Psoas muscle (tissue), 7 donors: ENCODE measurements at regions not wholly inside any gene's neighbourhood (a gene's known extent, or its start where the extent isn't known, plus 50 kb on each side); places are given as distances from the start of the nearest gene placed in this dataset.

Experiments
- ATAC-seq, 4 donors: fragments of 200-7000 bp; cut with Tn5 transposase; one replicate each; pipeline ENCODE4 v1.9.1; 2020; ENCODE audit warnings: moderate library complexity in 3 of 4, mild to moderate bottlenecking in 2 of 4
- DNase-seq, 2 donors: peaks; one replicate each; pipeline ENCODE4 v3.0.0-alpha.2; 2020
- H3K27ac ChIP-seq: fragments of 200-600 bp; one replicate; pipeline ENCODE4 v1.8.0; 2022
- H3K27me3 ChIP-seq, 3 donors: fragments of 200-600 bp in 1 of 3; one replicate each; pipeline versions ENCODE4 v1.6.1 to v1.8.0; 2013 to 2022; ENCODE audit warnings: low read length in 2 of 3, mild to moderate bottlenecking in 2 of 3, moderate library complexity in 1 of 3; ENCODE audit not compliant: insufficient read depth in 3 of 3
- H3K36me3 ChIP-seq, 2 donors: fragments of 200-600 bp in 1 of 2; one replicate each; pipeline versions ENCODE4 v1.6.1 to v1.8.0; 2013 to 2022; ENCODE audit warnings: low read depth in 1 of 2, mild to moderate bottlenecking in 1 of 2, moderate library complexity in 1 of 2; ENCODE audit not compliant: insufficient read depth in 1 of 2
- H3K4me1 ChIP-seq: fragments of 200-600 bp; one replicate; pipeline ENCODE4 v1.8.0; 2022
- H3K4me3 ChIP-seq: fragments of 200-600 bp; one replicate; pipeline ENCODE4 v1.8.0; 2022; ENCODE audit warnings: mild to moderate bottlenecking
- H3K9me3 ChIP-seq: fragments of 200-600 bp; one replicate; pipeline ENCODE4 v1.8.0; 2022
- WGBS, 3 donors: extraction: QIAGEN DNeasy Blood & Tissue Kit; methylation state at CpG; one replicate each; pipeline versions ENCODE4 v1.1.6 to v1.1.7; 2013; 5-methylcytosine and 5-hydroxymethylcytosine counted together
- intact Hi-C, 2 donors: fragments of 100-400 bp; cut with DNase I; formaldehyde crosslinking; loops; one replicate each; pipeline versions ENCODE4 v1.11.0 to v1.14.2; 2022
- TF ChIP-seq, protein P1 (sequence below): fragments of 200-600 bp; IDR thresholded peaks from one replicate; pipeline ENCODE4 v1.8.0; 2022; ENCODE audit warnings: antibody characterized with exemption
- donor health status: healthy with polysubstance abuse.
- donor health status: DM: no; HTN: no; CAD: no; lungs with moderate emphysema.
- donor health status: Bipolar disorder and iron deficiency.
- donor health status: healthy.
- donor health status: DM: yes; HTN: yes; CAD: no.
- donor health status: DM: no; HTN: no; CAD: no.
- donor health status: DM: yes; HTN: yes; CAD: no.

GRCh38 chr3:135907422-135908165 lies 57.9 kb upstream of the PPP2R3A start:
- intact Hi-C loops = no loop called here
- no peak overlapping the region for H3K27ac ChIP-seq
- WGBS, 3 donors = 89 to 96% (median 92%) methylated on average over 3 of the region's 3 CpGs
- no peaks in the 10 kb centered on the region for H3K9me3 ChIP-seq
- H3K27me3 ChIP-seq = no peaks in the 10 kb centered on the region
- DNase-seq (no peak), ATAC-seq (no peak)
- no peaks in the 10 kb centered on the region for H3K4me1 ChIP-seq
- no peak overlapping the region for H3K4me3 ChIP-seq
- TF ChIP-seq, protein P1, sequence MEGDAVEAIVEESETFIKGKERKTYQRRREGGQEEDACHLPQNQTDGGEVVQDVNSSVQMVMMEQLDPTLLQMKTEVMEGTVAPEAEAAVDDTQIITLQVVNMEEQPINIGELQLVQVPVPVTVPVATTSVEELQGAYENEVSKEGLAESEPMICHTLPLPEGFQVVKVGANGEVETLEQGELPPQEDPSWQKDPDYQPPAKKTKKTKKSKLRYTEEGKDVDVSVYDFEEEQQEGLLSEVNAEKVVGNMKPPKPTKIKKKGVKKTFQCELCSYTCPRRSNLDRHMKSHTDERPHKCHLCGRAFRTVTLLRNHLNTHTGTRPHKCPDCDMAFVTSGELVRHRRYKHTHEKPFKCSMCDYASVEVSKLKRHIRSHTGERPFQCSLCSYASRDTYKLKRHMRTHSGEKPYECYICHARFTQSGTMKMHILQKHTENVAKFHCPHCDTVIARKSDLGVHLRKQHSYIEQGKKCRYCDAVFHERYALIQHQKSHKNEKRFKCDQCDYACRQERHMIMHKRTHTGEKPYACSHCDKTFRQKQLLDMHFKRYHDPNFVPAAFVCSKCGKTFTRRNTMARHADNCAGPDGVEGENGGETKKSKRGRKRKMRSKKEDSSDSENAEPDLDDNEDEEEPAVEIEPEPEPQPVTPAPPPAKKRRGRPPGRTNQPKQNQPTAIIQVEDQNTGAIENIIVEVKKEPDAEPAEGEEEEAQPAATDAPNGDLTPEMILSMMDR = no peak
- no peaks in the 10 kb centered on the region for H3K36me3 ChIP-seq

- no peak for DNase-seq
- 93 to 96% (median 94%) methylated on average over 7 of the region's 7 CpGs for WGBS, 3 donors
Measured at GRCh38 chr3:135908225-135908624, 57.3 kb upstream of the PPP2R3A start.

GRCh38 chr3:135908737-135909136 lies 56.8 kb upstream of the PPP2R3A start:
- Histone ChIP-seq H3K27me3 (no peaks in the 10 kb centered on the region), H3K27ac (no peak overlapping the region), H3K9me3 (no peaks in the 10 kb centered on the region), H3K36me3 (no peaks in the 10 kb centered on the region), H3K4me1 (no peaks in the 10 kb centered on the region), H3K4me3 (no peak overlapping the region)
- 98 to 100% (median 100%) methylated on average over 1 of the region's 1 CpG for WGBS, 3 donors
- no peak for ATAC-seq
- intact Hi-C loops = no loop called here
- TF ChIP-seq, protein P1 = no peak
- no peak for DNase-seq

More at GRCh38 chr3:135908225-135908624, 57.3 kb upstream of the PPP2R3A start:
- no peak overlapping the region for H3K27ac ChIP-seq
- H3K4me3 ChIP-seq = no peak overlapping the region
- H3K4me1 ChIP-seq = no peaks in the 10 kb centered on the region
- H3K27me3 ChIP-seq = no peaks in the 10 kb centered on the region
- TF ChIP-seq, protein P1 = no peak
- no peak for ATAC-seq
- intact Hi-C loops = no loop called here
- H3K9me3 ChIP-seq = no peaks in the 10 kb centered on the region
- H3K36me3 ChIP-seq = no peaks in the 10 kb centered on the region

DNA sequence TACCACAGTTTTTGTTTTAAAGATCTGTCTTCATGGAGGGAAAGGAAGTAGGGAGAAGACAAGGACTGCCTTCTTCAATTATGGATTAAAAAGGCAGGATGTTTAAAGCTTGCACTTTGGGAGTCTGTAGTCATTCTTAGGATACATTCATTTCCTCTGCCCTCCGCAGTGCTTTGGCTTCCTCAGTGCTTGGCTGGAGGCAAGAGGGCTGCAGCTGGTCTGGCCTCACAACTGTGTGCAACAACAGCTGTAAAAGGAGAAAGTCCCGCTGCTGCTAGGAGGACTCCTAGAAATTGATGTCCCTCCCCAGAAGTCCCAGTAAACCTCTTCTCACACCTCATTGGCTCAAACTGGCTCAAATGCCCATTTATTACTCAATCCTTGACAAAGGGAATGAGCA lies 54.4 kb upstream of the PPP2R3A start:
- no peak for ATAC-seq
- 31 to 36% (median 33%) methylated on average over 2 of the region's 2 CpGs for WGBS, 3 donors

More for the DNA sequence above, 54.4 kb upstream of the PPP2R3A start:
- TF ChIP-seq, protein P1 = no peak
- Histone ChIP-seq H3K4me3 (no peak overlapping the region), H3K4me1 (no peaks in the 10 kb centered on the region), H3K27me3 (no peaks in the 10 kb centered on the region), H3K36me3 (no peaks in the 10 kb centered on the region), H3K9me3 (no peaks in the 10 kb centered on the region), H3K27ac (no peak overlapping the region)
- intact Hi-C loops = no loop called here
- DNase-seq = no peak
